B cell (primary cell): ENCODE measurements at regions not wholly inside any gene's neighbourhood (a gene's known extent, or its start where the extent isn't known, plus 50 kb on each side); places are given as distances from the start of the nearest gene placed in this dataset.

ENCODE experiments used
- ATAC-seq: fragments of 200-7000 bp; cut with Tn5 transposase; one replicate; pipeline ENCODE4 v1.10.0; 2021; ENCODE audit warnings: low read depth, mild to moderate bottlenecking, moderate number of reproducible peaks, moderate library complexity
- CTCF ChIA-PET: fragments of 350-600 bp; sonication (Branson Sonifier 250); formaldehyde crosslinking; loops from one replicate; lab custom pipeline; 2021; ENCODE audit warnings: antibody characterized with exemption, inconsistent platforms; lab: Charles Lee
- POLR2A ChIA-PET: fragments of 350-600 bp; sonication (Branson Sonifier 250); formaldehyde crosslinking; loops from one replicate; lab custom pipeline; 2021; ENCODE audit warnings: antibody characterized with exemption; lab: Charles Lee
- DNase-seq: peaks from one replicate; pipeline ENCODE4 v3.0.0; 2013
- H2AFZ ChIP-seq: 2 replicates; pipeline ENCODE4 v1.6.1; 2012; ENCODE audit warnings: mild to moderate bottlenecking, low read depth, low read length; ENCODE audit not compliant: insufficient read depth, poor library complexity, severe bottlenecking
- H3K27ac ChIP-seq, 2 donors: 1 replicate in 1 of 2; 2 replicates in 1 of 2; pipeline ENCODE4 v1.5.1; 2012 to 2013; ENCODE audit warnings: low read length in 2 of 2, mild to moderate bottlenecking in 2 of 2, moderate library complexity in 1 of 2
- H3K27me3 ChIP-seq, 4 experiments: fragments of 200-600 bp in 1 of 4; sonication (generic) in 1 of 4; replicated peaks in 1 of 4; 1 replicate in 2 of 4; 2 replicates in 2 of 4; pipeline versions ENCODE4 v1.6.1 to v1.7.0; 2013 to 2016; ENCODE audit warnings: low read length in 3 of 4, mild to moderate bottlenecking in 2 of 4, mixed read lengths in 1 of 4, moderate library complexity in 1 of 4; ENCODE audit not compliant: insufficient read depth in 4 of 4, control insufficient read depth in 3 of 4; ENCODE audit errors: control extremely low read depth in 1 of 4
- H3K36me3 ChIP-seq, 2 experiments: replicated peaks in 1 of 2; 1 replicate in 1 of 2; 2 replicates in 1 of 2; pipeline versions ENCODE4 v1.6.1 to v1.7.1; 2013; ENCODE audit warnings: low read length in 1 of 2; ENCODE audit not compliant: insufficient read depth in 2 of 2, control insufficient read depth in 1 of 2; ENCODE audit errors: control extremely low read depth in 1 of 2, extremely low read depth in 1 of 2
- H3K4me1 ChIP-seq, 2 donors: fragments of 200-600 bp in 1 of 2; sonication (generic) in 1 of 2; 1 replicate in 1 of 2; 2 replicates in 1 of 2; pipeline versions ENCODE4 v1.5.1 to v1.6.1; 2013 to 2017; ENCODE audit warnings: low read length in 2 of 2; ENCODE audit not compliant: control insufficient read depth in 2 of 2, insufficient read depth in 2 of 2
- H3K4me2 ChIP-seq: replicated peaks from 2 replicates; pipeline ENCODE3; 2012; ENCODE audit warnings: mild to moderate bottlenecking, low read depth, low read length; ENCODE audit not compliant: poor library complexity, severe bottlenecking
- H3K4me3 ChIP-seq, 5 experiments: fragments of 200-600 bp in 1 of 5; sonication (generic) in 1 of 5; 1 replicate in 3 of 5; 2 replicates in 2 of 5; pipeline versions ENCODE4 v1.5.1 to v1.7.0; 2011 to 2016; ENCODE audit warnings: low read length in 4 of 5, mild to moderate bottlenecking in 4 of 5, low read depth in 2 of 5, control low read depth in 1 of 5, moderate library complexity in 1 of 5; ENCODE audit not compliant: insufficient read depth in 1 of 5; ENCODE audit errors: control extremely low read depth in 1 of 5, extremely low read depth in 1 of 5
- H3K79me2 ChIP-seq: fragments of 200-600 bp; sonication (generic); one replicate; pipeline ENCODE4 v1.6.0; 2016; ENCODE audit warnings: low read length; ENCODE audit not compliant: control insufficient read depth, insufficient read depth
- H3K9ac ChIP-seq: fragments of 200-600 bp; sonication (generic); 2 replicates; pipeline ENCODE4 v1.6.1; 2017; ENCODE audit warnings: mild to moderate bottlenecking, low read length, moderate library complexity
- H3K9me3 ChIP-seq, 3 donors: one replicate each; pipeline versions ENCODE4 v1.6.1 to v1.7.1; 2013; ENCODE audit warnings: low read length in 2 of 3; ENCODE audit not compliant: control insufficient read depth in 2 of 3, insufficient read depth in 1 of 3; ENCODE audit errors: control extremely low read depth in 1 of 3
- H4K20me1 ChIP-seq: 2 replicates; pipeline ENCODE4 v1.6.0; 2012; ENCODE audit warnings: mild to moderate bottlenecking, low read length; ENCODE audit not compliant: insufficient read depth, control insufficient read depth, poor library complexity, severe bottlenecking
- H3K27ac Mint-ChIP-seq: one replicate; pipeline ENCODE4 v1.8.0; 2021; ENCODE audit warnings: mixed read lengths
- H3K27me3 Mint-ChIP-seq: one replicate; pipeline ENCODE4 v1.8.0; 2021; ENCODE audit warnings: mixed read lengths
- H3K4me1 Mint-ChIP-seq: one replicate; pipeline ENCODE4 v1.8.0; 2021; ENCODE audit warnings: mixed read lengths
- H3K4me3 Mint-ChIP-seq: one replicate; pipeline ENCODE4 v1.8.0; 2021; ENCODE audit warnings: mixed read lengths
- H3K9me3 Mint-ChIP-seq: one replicate; pipeline ENCODE4 v1.8.0; 2022; ENCODE audit warnings: mixed read lengths; ENCODE audit not compliant: insufficient read depth
- EZH2 ChIP-seq: IDR thresholded peaks from 2 replicates; pipeline ENCODE4 v1.6.1; 2012; ENCODE audit warnings: borderline replicate concordance, low read depth, mild to moderate bottlenecking, moderate library complexity, low read length; ENCODE audit not compliant: insufficient read depth, poor library complexity, severe bottlenecking
- WGBS: methylation state at CpG from one replicate; pipeline ENCODE4 v1.1.5; 2013; ENCODE audit warnings: missing lambda C conversion rate; ENCODE audit not compliant: insufficient coverage; 5-methylcytosine and 5-hydroxymethylcytosine counted together
- intact Hi-C: fragments of 100-400 bp; cut with micrococcal nuclease; formaldehyde crosslinking; loops from one replicate; pipeline ENCODE4 v1.10.0; 2022
- TF ChIP-seq, protein P1 (sequence below): fragments of 200-600 bp; IDR thresholded peaks from one replicate; pipeline ENCODE4 v1.8.0; 2022; ENCODE audit warnings: antibody characterized with exemption, mild to moderate bottlenecking

DNA sequence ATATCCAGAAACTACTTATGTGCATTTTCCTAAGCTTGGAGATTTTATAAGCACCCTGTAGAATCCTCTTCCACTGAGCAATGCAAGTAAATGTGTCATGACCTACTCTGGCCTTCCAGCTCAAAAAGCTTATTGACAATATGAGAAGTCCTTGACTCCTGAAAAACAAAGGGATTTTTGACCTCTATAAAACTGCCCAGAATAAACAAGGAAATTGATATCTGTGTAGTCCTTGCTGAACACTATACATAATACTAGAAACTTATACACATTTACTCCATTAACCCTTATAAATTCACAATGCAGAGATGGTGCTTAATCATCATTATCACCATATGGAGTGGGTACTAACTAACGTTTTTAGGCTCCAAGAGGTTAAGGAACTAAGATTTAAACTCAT, 197.4 kb upstream of the KRR1 start:
- ChIA-PET CTCF (interaction anchor here (0.7 kb wide), 1 partner anchor 875 kb away, joined by 3 read pairs; no protein-coding TSS in a partner anchor), POLR2A (no interaction called here)
- Mint-ChIP-seq H3K27ac (no peak overlapping the region), H3K4me3 (no peak overlapping the region), H3K27me3 (peaks cover 2% of the 10 kb centered on the region), H3K9me3 (no peaks in the 10 kb centered on the region), H3K4me1 (no peaks in the 10 kb centered on the region)
- WGBS = no CpG with 5 or more reads among the region's 1 CpG
- Histone ChIP-seq H2AFZ (no peak overlapping the region), H4K20me1 (no peaks in the 10 kb centered on the region), H3K4me2 (no peak overlapping the region), H3K9ac (no peak overlapping the region), H3K4me3 (no peak overlapping the region), H3K27me3 (no peaks in the 10 kb centered on the region), H3K79me2 (no peaks in the 10 kb centered on the region), H3K9me3 (no peaks in the 10 kb centered on the region), H3K27ac (no peak overlapping the region), H3K36me3 (no peaks in the 10 kb centered on the region), H3K4me1 (no peaks in the 10 kb centered on the region)
- ATAC-seq (no peak), DNase-seq (no peak)
- intact Hi-C loops = no loop called here
- TF ChIP-seq EZH2 = no peak
- TF ChIP-seq, protein P1, sequence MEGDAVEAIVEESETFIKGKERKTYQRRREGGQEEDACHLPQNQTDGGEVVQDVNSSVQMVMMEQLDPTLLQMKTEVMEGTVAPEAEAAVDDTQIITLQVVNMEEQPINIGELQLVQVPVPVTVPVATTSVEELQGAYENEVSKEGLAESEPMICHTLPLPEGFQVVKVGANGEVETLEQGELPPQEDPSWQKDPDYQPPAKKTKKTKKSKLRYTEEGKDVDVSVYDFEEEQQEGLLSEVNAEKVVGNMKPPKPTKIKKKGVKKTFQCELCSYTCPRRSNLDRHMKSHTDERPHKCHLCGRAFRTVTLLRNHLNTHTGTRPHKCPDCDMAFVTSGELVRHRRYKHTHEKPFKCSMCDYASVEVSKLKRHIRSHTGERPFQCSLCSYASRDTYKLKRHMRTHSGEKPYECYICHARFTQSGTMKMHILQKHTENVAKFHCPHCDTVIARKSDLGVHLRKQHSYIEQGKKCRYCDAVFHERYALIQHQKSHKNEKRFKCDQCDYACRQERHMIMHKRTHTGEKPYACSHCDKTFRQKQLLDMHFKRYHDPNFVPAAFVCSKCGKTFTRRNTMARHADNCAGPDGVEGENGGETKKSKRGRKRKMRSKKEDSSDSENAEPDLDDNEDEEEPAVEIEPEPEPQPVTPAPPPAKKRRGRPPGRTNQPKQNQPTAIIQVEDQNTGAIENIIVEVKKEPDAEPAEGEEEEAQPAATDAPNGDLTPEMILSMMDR = no peak

DNA sequence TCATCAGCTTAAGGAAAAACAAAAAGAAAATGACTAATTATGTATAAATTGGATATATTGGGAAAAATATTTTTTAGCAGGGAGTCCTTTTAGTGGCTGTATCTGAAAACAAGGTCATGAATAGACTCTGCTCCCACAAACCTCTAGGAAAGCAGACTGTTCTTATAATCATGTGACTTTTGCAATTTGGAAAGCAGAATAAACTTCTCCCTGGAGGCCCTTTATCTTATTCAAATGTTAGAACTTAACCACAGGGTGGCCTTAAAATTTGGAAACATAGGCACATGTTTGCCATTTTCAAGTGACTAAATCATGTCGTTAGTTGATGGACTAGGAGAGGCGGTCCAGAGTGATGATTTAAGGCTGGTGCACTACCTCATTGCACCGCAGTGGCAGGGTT, 196.6 kb upstream of the KRR1 start:
- TF ChIP-seq, protein P1 = no peak
- TF ChIP-seq EZH2 = no peak
- H3K4me3 ChIP-seq = no peak overlapping the region
- H3K4me2 ChIP-seq = no peak overlapping the region
- no peak overlapping the region for H3K9ac ChIP-seq
- WGBS = 93% methylated on average over 2 of the region's 3 CpGs
- H2AFZ ChIP-seq = no peak overlapping the region
- no peaks in the 10 kb centered on the region for H3K9me3 ChIP-seq
- POLR2A ChIA-PET = no interaction called here
- Mint-ChIP-seq H3K4me3 (no peak overlapping the region), H3K27me3 (no peaks in the 10 kb centered on the region), H3K4me1 (no peaks in the 10 kb centered on the region), H3K27ac (no peak overlapping the region), H3K9me3 (no peaks in the 10 kb centered on the region)
- H3K27ac ChIP-seq = no peak overlapping the region
- DNase-seq (no peak), ATAC-seq (no peak)
- intact Hi-C loops = no loop called here
- H3K27me3 ChIP-seq = no peaks in the 10 kb centered on the region
- no peaks in the 10 kb centered on the region for H3K36me3 ChIP-seq
- H3K4me1 ChIP-seq = no peaks in the 10 kb centered on the region
- no peaks in the 10 kb centered on the region for H4K20me1 ChIP-seq
- CTCF ChIA-PET = no interaction called here
- no peaks in the 10 kb centered on the region for H3K79me2 ChIP-seq
